ENCODE measurements at regions not wholly inside any gene's neighbourhood (a gene's known extent, or its start where the extent isn't known, plus 50 kb on each side); places are given as distances from the start of the nearest gene placed in this dataset.
"Not testable (repeated sequence)": the region's sequence is repeated elsewhere in the genome, so short reads cannot be mapped to it uniquely, and the experiment has no call there.

GRCh38 chr6:28768187-28768913 is 155.4 kb downstream of the TRIM27 start:
- no peak for DNase-seq (ENCODE audit: low read depth in 2 of 2)

DNA sequence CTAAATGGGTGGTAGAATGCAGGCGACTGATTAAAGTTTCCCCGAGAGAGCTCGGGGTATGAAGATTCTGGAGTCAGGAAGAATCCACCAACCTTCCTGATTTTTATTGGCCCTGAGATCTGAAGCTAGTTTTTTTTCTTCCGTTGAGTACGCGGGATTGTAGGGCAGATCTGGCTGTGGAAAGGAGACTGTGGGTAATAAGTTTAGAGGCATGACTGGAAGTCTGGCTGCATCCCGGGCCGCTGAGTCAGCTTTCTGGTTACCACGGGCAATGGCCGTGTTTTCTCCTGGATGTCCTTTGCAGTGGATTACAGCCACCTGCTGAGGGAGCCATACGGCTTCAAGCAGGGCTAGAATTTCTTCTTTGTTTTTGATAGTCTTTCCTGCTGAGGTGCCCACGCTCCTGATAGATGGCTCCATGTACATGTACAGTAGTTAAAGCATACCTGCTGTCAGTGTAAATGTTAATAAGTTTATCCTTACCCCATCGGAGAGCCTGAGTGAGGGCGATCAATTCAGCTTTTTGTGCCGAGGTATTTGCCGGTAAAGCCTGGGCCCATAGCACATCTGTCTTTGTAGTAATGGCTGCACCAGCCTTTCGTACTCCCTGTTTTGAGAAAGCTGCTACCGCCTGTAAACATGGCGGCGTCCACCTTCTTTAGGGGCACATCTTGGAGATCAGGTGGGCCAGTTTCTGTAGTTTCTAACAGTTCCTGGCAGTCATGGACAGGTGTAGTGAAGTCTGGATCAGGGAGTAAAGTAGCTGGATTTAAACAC is 154.0 kb downstream of the TRIM27 start:
- no peak for DNase-seq (ENCODE audit: low read depth in 2 of 2)

- no peak for DNase-seq (ENCODE audit: low read depth in 2 of 2)
Observed at GRCh38 chr6:28770732-28771131, 153.1 kb downstream of the TRIM27 start.

GRCh38 chr6:28771401-28772267 is 152.2 kb downstream of the TRIM27 start:
- DNase-seq (ENCODE audit: low read depth in 2 of 2), result no peak

- no peak for DNase-seq (ENCODE audit: low read depth in 2 of 2)
Observed at GRCh38 chr6:28772480-28773381, 151.1 kb downstream of the TRIM27 start.

DNA sequence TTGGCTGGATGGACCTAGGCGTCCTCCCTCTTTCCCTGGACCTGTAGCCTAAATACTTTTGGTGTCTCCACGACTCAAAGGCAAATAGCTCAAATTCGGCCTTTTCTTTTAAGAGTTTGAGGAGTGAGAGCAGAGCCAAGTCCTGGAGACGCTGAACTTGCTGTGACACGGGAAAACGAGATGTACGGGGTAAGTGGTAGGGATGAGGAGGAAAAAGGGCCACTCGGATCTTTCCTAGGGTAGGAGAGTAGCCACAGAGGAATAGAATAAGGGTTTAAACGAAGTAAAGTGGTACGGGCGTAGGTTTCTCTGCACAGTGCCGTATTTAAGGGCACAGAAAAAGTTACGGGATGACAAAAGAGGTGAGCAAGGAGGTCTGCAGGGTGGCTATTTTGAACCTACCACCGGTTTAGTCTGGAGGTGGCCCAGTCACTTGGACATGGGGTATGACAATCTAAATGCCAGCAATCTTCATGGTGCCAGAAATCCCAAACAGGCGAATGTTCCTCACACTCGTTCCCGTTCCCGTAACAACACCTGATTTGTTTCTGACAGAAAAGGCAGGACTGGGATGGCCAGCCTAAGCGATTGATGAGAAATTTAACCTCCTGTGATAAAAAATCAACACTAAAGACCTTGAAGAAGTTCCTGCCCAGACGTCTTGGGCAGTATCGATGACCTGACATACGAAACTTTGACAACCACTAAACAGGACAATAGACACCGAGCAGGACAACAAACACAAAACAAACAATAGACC is 149.3 kb downstream of the TRIM27 start:
- no peak for DNase-seq (ENCODE audit: low read depth in 2 of 2)

- no peak for DNase-seq (ENCODE audit: low read depth in 2 of 2)
Observed at GRCh38 chr6:28775052-28775376, 148.8 kb downstream of the TRIM27 start.

DNA sequence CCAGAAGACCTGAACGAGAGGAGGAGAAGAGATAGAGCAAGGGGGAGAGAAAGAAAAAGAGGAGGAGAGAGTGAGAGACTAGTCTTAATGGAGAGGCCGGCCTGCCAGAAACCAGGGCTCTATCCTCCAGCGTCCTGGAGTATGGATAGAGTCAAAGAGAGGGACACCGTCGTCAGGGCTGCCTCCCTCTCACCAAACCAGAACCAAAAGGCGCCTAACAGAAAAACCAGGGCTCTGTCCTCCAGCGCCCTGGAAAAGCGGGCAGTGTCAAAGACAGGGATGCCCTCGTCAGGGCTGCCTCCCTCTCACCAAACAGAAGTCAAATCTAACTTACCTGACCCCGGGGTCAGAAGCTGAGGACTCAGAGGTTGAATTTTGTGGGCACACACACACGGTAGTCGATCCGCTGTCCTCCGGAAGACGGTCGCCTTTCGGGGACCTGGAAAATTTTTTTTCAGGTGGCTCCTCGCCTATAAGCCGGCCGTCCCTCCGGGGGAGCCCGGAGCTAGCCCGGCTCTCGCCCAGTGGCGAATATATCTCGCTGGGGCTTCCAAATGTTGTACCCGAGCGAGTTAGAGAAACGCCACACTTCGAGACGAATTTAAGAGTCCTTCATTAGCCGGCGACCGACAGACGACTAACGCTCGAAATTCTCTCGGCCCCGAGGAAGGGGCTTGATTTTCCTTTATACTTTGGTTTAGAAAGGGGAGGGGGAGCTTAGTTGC is 148.2 kb downstream of the TRIM27 start:
- no peak for DNase-seq (ENCODE audit: low read depth in 2 of 2)

DNA sequence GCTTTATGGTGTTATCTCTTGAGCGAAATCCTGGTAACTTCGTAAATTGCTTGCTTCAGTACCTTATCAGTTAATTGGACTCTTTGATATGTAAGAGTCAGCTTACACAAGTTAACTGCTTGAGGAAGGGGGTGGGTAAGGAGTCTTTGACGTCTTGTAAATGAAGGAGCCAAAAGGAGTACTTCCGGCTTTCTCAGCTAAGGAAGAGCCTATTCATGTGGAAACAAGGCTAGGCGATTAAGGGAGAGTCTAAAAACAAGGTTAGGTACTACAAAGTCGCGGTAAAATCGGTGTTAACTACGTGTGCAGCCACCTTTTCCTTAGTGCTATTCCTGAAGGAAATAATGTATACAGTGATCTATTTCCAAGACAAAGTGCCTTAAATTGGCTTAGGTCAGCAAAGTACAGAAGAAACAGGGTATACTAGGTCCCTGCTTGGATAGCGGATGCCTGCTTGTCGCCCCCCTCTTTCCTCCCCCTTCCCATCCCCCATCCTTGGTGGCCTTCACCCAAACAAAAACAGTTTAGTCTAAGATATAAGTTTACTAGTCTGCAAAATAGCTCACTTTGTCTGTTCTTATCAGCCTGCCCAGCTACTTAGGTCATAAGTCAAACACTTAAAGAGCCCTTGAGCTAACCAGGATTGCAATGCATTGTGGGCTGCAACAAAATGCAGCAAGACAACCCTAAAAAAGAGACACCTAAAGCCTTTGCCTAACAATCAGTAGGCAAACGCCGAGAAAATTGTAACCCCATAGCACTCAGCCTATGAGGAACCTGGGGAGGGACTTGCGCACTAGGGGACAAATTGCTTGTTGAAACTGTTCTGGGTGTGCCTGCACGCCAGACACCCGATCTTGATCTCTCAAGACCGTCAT is 147.3 kb downstream of the TRIM27 start:
- no peak for DNase-seq (ENCODE audit: low read depth in 2 of 2)

DNA sequence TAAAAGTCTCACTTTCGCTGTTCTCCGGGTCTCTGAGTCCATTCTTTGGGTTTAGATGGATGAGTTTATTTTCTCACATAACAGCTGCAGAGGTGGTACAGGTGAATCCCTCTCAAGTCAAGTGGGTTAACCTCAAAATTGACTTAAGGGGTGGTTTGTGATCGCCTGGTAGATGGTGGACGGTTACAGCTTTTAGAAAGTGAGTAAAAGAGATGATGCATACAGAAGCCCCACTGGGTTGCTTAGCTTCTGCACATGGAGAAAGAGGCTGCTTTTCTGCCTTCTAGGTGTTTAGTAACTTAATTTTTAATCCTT is 146.7 kb downstream of the TRIM27 start:
- DNase-seq (ENCODE audit: low read depth in 2 of 2), result no peak

GRCh38 chr6:28782113-28782673 is 141.6 kb downstream of the TRIM27 start:
- no peak for DNase-seq (ENCODE audit: low read depth in 2 of 2)

- no peak for DNase-seq (ENCODE audit: low read depth in 2 of 2)
Observed at GRCh38 chr6:28785962-28786679, 137.7 kb downstream of the TRIM27 start.

GRCh38 chr6:28789553-28790083 is 134.2 kb downstream of the TRIM27 start:
- DNase-seq (ENCODE audit: low read depth in 2 of 2), result peak in 1 of 2 donors; percentile 43

DNA sequence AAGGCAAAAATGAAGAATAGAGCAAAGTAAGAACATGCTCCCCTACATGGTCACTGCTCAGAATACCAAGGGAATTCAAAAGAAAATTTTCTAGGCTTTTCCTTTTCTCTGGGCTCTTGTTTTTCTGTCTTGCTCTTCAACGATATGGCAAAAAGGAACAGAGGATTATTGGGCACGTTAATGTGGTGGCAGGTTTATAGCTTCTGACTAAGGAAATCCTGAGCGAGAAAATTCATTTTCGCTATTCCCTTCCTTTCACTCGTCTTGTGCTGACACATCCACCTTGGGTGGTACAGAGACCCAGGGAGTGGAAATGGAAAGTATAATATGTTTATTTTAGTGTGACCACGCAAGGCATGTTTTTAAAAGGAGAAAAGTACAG is 132.8 kb downstream of the TRIM27 start:
- no peak for DNase-seq (ENCODE audit: low read depth in 2 of 2)

GRCh38 chr6:28794175-28795002 is 129.4 kb downstream of the TRIM27 start:
- DNase-seq (ENCODE audit: low read depth in 2 of 2), result no peak

DNA sequence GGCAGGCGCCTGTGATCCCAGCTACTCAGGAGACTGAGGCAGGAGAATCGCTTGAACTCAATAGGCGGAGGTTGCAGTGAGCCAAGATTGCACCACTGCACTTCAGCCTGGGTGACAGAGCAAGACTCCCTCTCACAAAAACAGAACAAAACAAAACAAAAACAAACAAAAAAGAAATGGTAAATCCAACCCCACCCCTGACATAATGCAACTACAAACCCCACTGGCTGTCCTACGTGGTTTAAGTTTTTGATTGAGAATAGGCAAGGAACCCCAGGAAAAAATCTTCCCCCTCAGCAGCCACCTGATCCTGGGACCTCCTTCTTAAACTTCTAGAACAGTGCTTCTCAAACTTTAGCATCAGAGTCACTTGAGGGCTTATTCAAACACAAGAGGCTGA is 123.1 kb downstream of the TRIM27 start:
- DNase-seq (ENCODE audit: low read depth in 2 of 2), result not testable (repeated sequence)
